CD14-positive monocyte (primary cell): ENCODE measurements at regions not wholly inside any gene's neighbourhood (a gene's known extent, or its start where the extent isn't known, plus 50 kb on each side); places are given as distances from the start of the nearest gene placed in this dataset.

Experiments used
- DNase-seq, 3 donors: peaks; one replicate each; pipeline ENCODE4 v3.0.0-alpha.2; 2011 to 2022
- H2AFZ ChIP-seq: 2 replicates; pipeline ENCODE4 v1.6.0; 2012; ENCODE audit warnings: mild to moderate bottlenecking, low read depth, low read length, inconsistent platforms; ENCODE audit not compliant: insufficient read depth, poor library complexity, severe bottlenecking
- H3K27ac ChIP-seq, 2 donors: 1 replicate in 1 of 2; 2 replicates in 1 of 2; pipeline ENCODE4 v1.5.1; 2012 to 2013; ENCODE audit warnings: low read length in 2 of 2, control low read depth in 1 of 2, inconsistent platforms in 1 of 2, low read depth in 1 of 2, mild to moderate bottlenecking in 1 of 2
- H3K27me3 ChIP-seq, 2 donors: one replicate each; pipeline versions ENCODE4 v1.6.0 to v1.6.1; 2011 to 2013; ENCODE audit warnings: low read length in 2 of 2; ENCODE audit not compliant: control insufficient read depth in 2 of 2, insufficient read depth in 2 of 2
- H3K36me3 ChIP-seq, 2 donors: replicated peaks in 1 of 2; 1 replicate in 1 of 2; 2 replicates in 1 of 2; pipeline versions ENCODE4 v1.5.1 to v1.6.1; 2012 to 2013; ENCODE audit warnings: low read length in 2 of 2, control low read depth in 1 of 2, inconsistent platforms in 1 of 2, mild to moderate bottlenecking in 1 of 2; ENCODE audit not compliant: insufficient read depth in 2 of 2, control insufficient read depth in 1 of 2
- H3K4me1 ChIP-seq, 2 donors: 1 replicate in 1 of 2; 2 replicates in 1 of 2; pipeline versions ENCODE4 v1.5.1 to v1.6.1; 2012 to 2013; ENCODE audit warnings: low read length in 2 of 2, control low read depth in 1 of 2, inconsistent platforms in 1 of 2, mild to moderate bottlenecking in 1 of 2, moderate library complexity in 1 of 2; ENCODE audit not compliant: insufficient read depth in 2 of 2, control insufficient read depth in 1 of 2
- H3K4me2 ChIP-seq: replicated peaks from 2 replicates; pipeline ENCODE3; 2012; ENCODE audit warnings: low read length, moderate library complexity, mild to moderate bottlenecking; ENCODE audit not compliant: poor library complexity, severe bottlenecking; ENCODE audit errors: extremely low read depth
- H3K4me3 ChIP-seq, 3 experiments: fragments of 200-600 bp in 1 of 3; sonication (generic) in 1 of 3; replicated peaks in 1 of 3; 1 replicate in 2 of 3; 2 replicates in 1 of 3; pipeline ENCODE4 v1.5.1; 2011 to 2013; ENCODE audit warnings: low read length in 3 of 3, mild to moderate bottlenecking in 3 of 3, control low read depth in 2 of 3, low read depth in 2 of 3, inconsistent platforms in 1 of 3, moderate library complexity in 1 of 3
- H3K79me2 ChIP-seq: 2 replicates; pipeline ENCODE4 v1.6.0; 2012; ENCODE audit warnings: mild to moderate bottlenecking, control low read depth, inconsistent platforms, low read length, moderate library complexity; ENCODE audit not compliant: insufficient read depth
- H3K9ac ChIP-seq: 2 replicates; pipeline ENCODE4 v1.6.0; 2017; ENCODE audit warnings: low read length, mild to moderate bottlenecking; ENCODE audit not compliant: insufficient read depth, poor library complexity, severe bottlenecking
- H3K9me3 ChIP-seq, 2 donors: replicated peaks in 1 of 2; 1 replicate in 1 of 2; 2 replicates in 1 of 2; pipeline versions ENCODE4 v1.5.1 to v1.6.1; 2012 to 2013; ENCODE audit warnings: low read length in 2 of 2, control low read depth in 1 of 2; ENCODE audit not compliant: control insufficient read depth in 1 of 2, insufficient read depth in 1 of 2
- H4K20me1 ChIP-seq: 2 replicates; pipeline ENCODE4 v1.6.0; 2012; ENCODE audit warnings: mild to moderate bottlenecking, low read length, control low read depth, moderate library complexity; ENCODE audit not compliant: insufficient read depth
- H3K27ac Mint-ChIP-seq, 7 donors: one replicate each; pipeline ENCODE4 v1.8.0; 2020; ENCODE audit warnings: mild to moderate bottlenecking in 7 of 7, mixed read lengths in 7 of 7, moderate library complexity in 6 of 7, inconsistent platforms in 2 of 7
- H3K27me3 Mint-ChIP-seq, 3 donors: one replicate each; pipeline ENCODE4 v1.8.0; 2021 to 2022; ENCODE audit warnings: low read depth in 3 of 3, mild to moderate bottlenecking in 3 of 3, mixed read lengths in 3 of 3, moderate library complexity in 3 of 3, inconsistent platforms in 1 of 3
- H3K36me3 Mint-ChIP-seq, 2 donors: one replicate each; pipeline ENCODE4 v1.8.0; 2020; ENCODE audit warnings: mixed read lengths in 2 of 2, inconsistent platforms in 1 of 2, mild to moderate bottlenecking in 1 of 2
- H3K4me1 Mint-ChIP-seq: one replicate; pipeline ENCODE4 v1.8.0; 2020; ENCODE audit warnings: mild to moderate bottlenecking, mixed read lengths
- H3K4me3 Mint-ChIP-seq, 2 donors: one replicate each; pipeline ENCODE4 v1.8.0; 2020; ENCODE audit warnings: mild to moderate bottlenecking in 2 of 2, mixed read lengths in 2 of 2, moderate library complexity in 1 of 2
- H3K9me3 Mint-ChIP-seq, 7 donors: one replicate each; pipeline ENCODE4 v1.8.0; 2020 to 2022; ENCODE audit warnings: mixed read lengths in 7 of 7, mild to moderate bottlenecking in 6 of 7, moderate library complexity in 6 of 7, inconsistent platforms in 2 of 7
- CTCF ChIP-seq: fragments of 200-600 bp; IDR thresholded peaks from one replicate; pipeline ENCODE4 v1.8.0; 2022; ENCODE audit warnings: antibody characterized with exemption, mild to moderate bottlenecking
- WGBS: methylation state at CpG from one replicate; pipeline ENCODE4 v1.1.5; 2013; ENCODE audit warnings: missing lambda C conversion rate; ENCODE audit not compliant: insufficient coverage; 5-methylcytosine and 5-hydroxymethylcytosine counted together
- intact Hi-C, 2 donors: fragments of 100-400 bp; cut with micrococcal nuclease; formaldehyde crosslinking; loops; one replicate each; pipeline versions ENCODE4 v1.15.0 to v1.15.1; 2023

GRCh38 chr5:24742334-24742733 lies 97.6 kb upstream of the CDH10 start:
- Histone ChIP-seq H3K4me2 (no peak overlapping the region), H4K20me1 (no peaks in the 10 kb centered on the region), H2AFZ (no peak overlapping the region), H3K27me3 (no peaks in the 10 kb centered on the region), H3K79me2 (no peaks in the 10 kb centered on the region), H3K27ac (no peak overlapping the region), H3K4me1 (no peaks in the 10 kb centered on the region), H3K9me3 (peaks cover 0 to 5% of the 10 kb centered on the region in 2 donors), H3K9ac (no peak overlapping the region), H3K4me3 (no peak overlapping the region), H3K36me3 (no peaks in the 10 kb centered on the region)
- Mint-ChIP-seq H3K36me3 (no peaks in the 10 kb centered on the region), H3K4me1 (no peaks in the 10 kb centered on the region), H3K27ac (no peak overlapping the region), H3K4me3 (no peak overlapping the region), H3K27me3 (peaks cover 0 to 2% (median 0%) of the 10 kb centered on the region in 3 donors), H3K9me3 (peaks cover 0 to 5% (median 2%) of the 10 kb centered on the region in 7 donors)
- intact Hi-C loops, result no loop called here
- no peak for DNase-seq
- no peak for TF ChIP-seq CTCF
- WGBS, result no CpG with 5 or more reads among the region's 3 CpGs

- Histone ChIP-seq H2AFZ (no peak overlapping the region), H3K4me1 (no peaks in the 10 kb centered on the region), H3K27me3 (no peaks in the 10 kb centered on the region), H3K9ac (no peak overlapping the region), H4K20me1 (no peaks in the 10 kb centered on the region), H3K9me3 (peaks cover 0 to 9% of the 10 kb centered on the region in 2 donors), H3K4me3 (no peak overlapping the region), H3K27ac (no peak overlapping the region), H3K4me2 (no peak overlapping the region), H3K36me3 (no peaks in the 10 kb centered on the region), H3K79me2 (no peaks in the 10 kb centered on the region)
- Mint-ChIP-seq H3K36me3 (no peaks in the 10 kb centered on the region), H3K4me3 (no peak overlapping the region), H3K9me3 (peaks cover 0 to 9% (median 4%) of the 10 kb centered on the region in 7 donors), H3K27me3 (no peaks in the 10 kb centered on the region), H3K27ac (no peak overlapping the region), H3K4me1 (no peaks in the 10 kb centered on the region)
- intact Hi-C loops, result no loop called here
- no peak for DNase-seq
- no peak for TF ChIP-seq CTCF
Measured at GRCh38 chr5:24737163-24737562, 92.4 kb upstream of the CDH10 start.
